ENCODE measurements at regions not wholly inside any gene's neighbourhood (a gene's known extent, or its start where the extent isn't known, plus 50 kb on each side); places are given as distances from the start of the nearest gene placed in this dataset.

- H3K4me2 ChIP-seq (ENCODE audit: low read length): no peak overlapping the region
- TF ChIP-seq EZH2 (IDR thresholded peaks at IDR 0.05; ENCODE audit: borderline replicate concordance, low read length) (no peak), CTCF (IDR thresholded peaks at IDR 0.05; ENCODE audit: low read length) (no peak)
- H3K27ac ChIP-seq (ENCODE audit: low read depth, low read length, poor library complexity, severe bottlenecking): no peak overlapping the region
Observed at GRCh38 chr10:9301554-9301953, 1247.1 kb downstream of the GATA3 start.

GRCh38 chr10:9302140-9302746 is 1247.8 kb downstream of the GATA3 start:
- H3K9ac ChIP-seq (ENCODE audit: low read length): no peak overlapping the region
- H3K36me3 ChIP-seq (ENCODE audit: insufficient read depth, low read length): no peaks in the 10 kb centered on the region
- no peaks in the 10 kb centered on the region for H3K9me2 ChIP-seq (ENCODE audit: low read depth, low read length)
- no peaks in the 10 kb centered on the region for H3F3A ChIP-seq (ENCODE audit: insufficient read depth, low read length)
- H3K79me2 ChIP-seq (ENCODE audit: insufficient read depth, low read length): no peaks in the 10 kb centered on the region
- no peaks in the 10 kb centered on the region for H3K27me3 ChIP-seq (ENCODE audit: insufficient read depth, low read length)
- H3K4me1 ChIP-seq (ENCODE audit: insufficient read depth, low read length, severe bottlenecking): no peaks in the 10 kb centered on the region
- H3K9me3 ChIP-seq (ENCODE audit: low read length): no peaks in the 10 kb centered on the region
- TF ChIP-seq EZH2 (IDR thresholded peaks at IDR 0.05; ENCODE audit: borderline replicate concordance, low read length) (no peak), CTCF (IDR thresholded peaks at IDR 0.05; ENCODE audit: low read length) (peak; percentile 47; the same call in 1 of the 2 replicates)
- no peak overlapping the region for H3K4me2 ChIP-seq (ENCODE audit: low read length)
- no peak overlapping the region for H3K27ac ChIP-seq (ENCODE audit: low read depth, low read length, poor library complexity, severe bottlenecking)
- no peak overlapping the region for H3K4me3 ChIP-seq (ENCODE audit: low read depth, low read length, poor library complexity, severe bottlenecking)
- no peaks in the 10 kb centered on the region for H4K20me1 ChIP-seq (ENCODE audit: insufficient read depth, low read length)
- H2AFZ ChIP-seq (ENCODE audit: low read length): no peak overlapping the region

More at GRCh38 chr10:9301554-9301953, 1247.1 kb downstream of the GATA3 start:
- Histone ChIP-seq H3K79me2 (ENCODE audit: insufficient read depth, low read length) (no peaks in the 10 kb centered on the region), H3K9me2 (ENCODE audit: low read depth, low read length) (no peaks in the 10 kb centered on the region), H4K20me1 (ENCODE audit: insufficient read depth, low read length) (no peaks in the 10 kb centered on the region), H3K36me3 (ENCODE audit: insufficient read depth, low read length) (no peaks in the 10 kb centered on the region), H3K4me1 (ENCODE audit: insufficient read depth, low read length, severe bottlenecking) (no peaks in the 10 kb centered on the region), H3K9me3 (ENCODE audit: low read length) (no peaks in the 10 kb centered on the region), H3K4me3 (ENCODE audit: low read depth, low read length, poor library complexity, severe bottlenecking) (no peak overlapping the region), H3K27me3 (ENCODE audit: insufficient read depth, low read length) (no peaks in the 10 kb centered on the region), H3F3A (ENCODE audit: insufficient read depth, low read length) (no peaks in the 10 kb centered on the region), H2AFZ (ENCODE audit: low read length) (no peak overlapping the region), H3K9ac (ENCODE audit: low read length) (no peak overlapping the region)

- TF ChIP-seq CTCF (IDR thresholded peaks at IDR 0.05; ENCODE audit: low read length): peak; percentile 45
- no peak for TF ChIP-seq EZH2 (IDR thresholded peaks at IDR 0.05; ENCODE audit: borderline replicate concordance, low read length)
- Histone ChIP-seq H2AFZ (ENCODE audit: low read length) (no peak overlapping the region), H3F3A (ENCODE audit: insufficient read depth, low read length) (no peaks in the 10 kb centered on the region), H3K27ac (ENCODE audit: low read depth, low read length, poor library complexity, severe bottlenecking) (no peak overlapping the region), H3K4me3 (ENCODE audit: low read depth, low read length, poor library complexity, severe bottlenecking) (no peak overlapping the region), H4K20me1 (ENCODE audit: insufficient read depth, low read length) (no peaks in the 10 kb centered on the region), H3K4me1 (ENCODE audit: insufficient read depth, low read length, severe bottlenecking) (no peaks in the 10 kb centered on the region), H3K79me2 (ENCODE audit: insufficient read depth, low read length) (no peaks in the 10 kb centered on the region), H3K27me3 (ENCODE audit: insufficient read depth, low read length) (no peaks in the 10 kb centered on the region), H3K9me2 (ENCODE audit: low read depth, low read length) (no peaks in the 10 kb centered on the region), H3K36me3 (ENCODE audit: insufficient read depth, low read length) (no peaks in the 10 kb centered on the region), H3K9ac (ENCODE audit: low read length) (no peak overlapping the region), H3K9me3 (ENCODE audit: low read length) (no peaks in the 10 kb centered on the region), H3K4me2 (ENCODE audit: low read length) (no peak overlapping the region)
Observed at GRCh38 chr10:9305018-9305655, 1250.6 kb downstream of the GATA3 start.
